GM18951 (cell line): ENCODE measurements at regions not wholly inside any gene's neighbourhood (a gene's known extent, or its start where the extent isn't known, plus 50 kb on each side); places are given as distances from the start of the nearest gene placed in this dataset.

Experiments used
- POLR2A ChIP-seq: IDR thresholded peaks from 4 replicates; pipeline ENCODE4 v1.6.1; 2011; ENCODE audit warnings: mild to moderate bottlenecking; ENCODE audit not compliant: insufficient read length, insufficient read depth; ENCODE audit errors: extremely low read depth
- in situ Hi-C: fragments of 300-500 bp; cut with MboI; formaldehyde crosslinking; loops from one replicate; pipeline ENCODE4 v1.12.0; 2022; ENCODE audit warnings: low sequenced_read_pairs, mixed read lengths, inconsistent platforms; ENCODE audit not compliant: unreplicated experiment

- no peak for TF ChIP-seq POLR2A
- in situ Hi-C loops: no loop called here
Observed at GRCh38 chr3:152713989-152714388, 120.9 kb upstream of the P2RY1 start.

GRCh38 chr3:152714507-152714906, 120.4 kb upstream of the P2RY1 start:
- no peak for TF ChIP-seq POLR2A
- in situ Hi-C loops: no loop called here

DNA sequence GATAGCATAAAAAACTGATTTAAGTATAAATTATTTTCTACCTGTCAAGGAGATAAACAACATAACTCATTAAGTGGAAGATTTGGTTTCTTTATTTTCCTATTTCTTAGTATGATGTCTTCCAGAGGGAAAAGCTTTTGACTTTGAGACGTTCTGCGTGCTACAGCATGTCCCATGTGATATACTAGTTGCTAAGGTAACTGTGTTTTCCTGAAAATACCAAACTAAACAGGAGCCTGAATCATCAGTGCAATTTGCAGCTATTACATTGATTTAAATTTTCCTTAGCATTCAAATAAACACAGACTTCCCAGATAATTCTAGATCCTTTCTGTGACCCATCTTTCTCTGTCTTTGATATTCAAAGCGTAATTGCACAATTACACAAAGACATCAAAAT, 117.7 kb upstream of the P2RY1 start:
- no peak for TF ChIP-seq POLR2A
- in situ Hi-C loops: no loop called here

DNA sequence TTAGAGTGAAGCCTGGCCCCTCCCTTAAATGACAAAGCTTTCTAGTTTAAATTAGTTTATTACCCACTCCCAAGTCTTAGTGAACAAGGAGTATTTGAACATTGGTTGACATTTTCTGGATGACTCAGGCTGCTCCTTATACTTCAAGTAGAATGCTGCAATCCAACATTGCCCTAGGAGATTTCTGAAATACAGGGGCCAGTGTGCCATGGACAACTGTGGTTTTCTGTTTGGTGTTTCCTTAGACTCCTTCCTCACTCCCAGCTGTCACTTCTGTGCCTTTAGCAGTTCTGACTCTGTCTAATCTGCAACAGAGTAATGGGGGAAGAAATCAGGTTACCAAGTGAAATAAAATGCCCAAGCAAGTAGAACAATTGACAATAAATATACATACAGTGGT, 116.1 kb upstream of the P2RY1 start:
- in situ Hi-C loops: no loop called here
- TF ChIP-seq POLR2A: no peak

- no peak for TF ChIP-seq POLR2A
- in situ Hi-C loops: no loop called here
Observed at GRCh38 chr3:152719264-152719663, 115.7 kb upstream of the P2RY1 start.

GRCh38 chr3:152720951-152721718, 113.8 kb upstream of the P2RY1 start:
- no peak for TF ChIP-seq POLR2A
- in situ Hi-C loops: no loop called here

DNA sequence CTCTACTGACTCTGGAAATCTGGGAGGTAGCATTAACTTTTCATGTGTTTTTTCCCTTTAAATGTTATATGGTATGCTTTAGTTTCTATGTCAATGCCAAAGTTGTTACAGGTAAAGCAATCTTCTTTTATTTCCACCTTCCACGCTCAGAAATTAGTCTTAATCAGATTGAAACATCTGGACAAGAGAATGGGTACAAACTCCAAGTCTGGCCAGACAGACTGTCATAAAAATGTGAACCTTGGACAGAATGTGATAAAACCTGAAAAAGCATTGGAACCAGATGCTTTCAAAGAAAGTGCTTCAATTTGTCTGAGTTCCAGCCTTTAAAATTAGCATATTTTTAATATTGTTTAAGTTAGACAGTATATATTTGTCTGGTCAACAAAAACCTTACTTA, 110.7 kb upstream of the P2RY1 start:
- in situ Hi-C loops: no loop called here
- no peak for TF ChIP-seq POLR2A

- in situ Hi-C loops: no loop called here
- no peak for TF ChIP-seq POLR2A
Observed at GRCh38 chr3:152728231-152728980, 106.5 kb upstream of the P2RY1 start.

- in situ Hi-C loops: no loop called here
- no peak for TF ChIP-seq POLR2A
Observed at GRCh38 chr3:152729906-152730305, 105.0 kb upstream of the P2RY1 start.

- in situ Hi-C loops: no loop called here
- no peak for TF ChIP-seq POLR2A
Observed at GRCh38 chr3:152731511-152731910, 103.4 kb upstream of the P2RY1 start.

GRCh38 chr3:152733584-152734119, 101.3 kb upstream of the P2RY1 start:
- TF ChIP-seq POLR2A: no peak
- in situ Hi-C loops: no loop called here

- TF ChIP-seq POLR2A: no peak
- in situ Hi-C loops: no loop called here
Observed at GRCh38 chr3:152737021-152737908, 97.7 kb upstream of the P2RY1 start.

DNA sequence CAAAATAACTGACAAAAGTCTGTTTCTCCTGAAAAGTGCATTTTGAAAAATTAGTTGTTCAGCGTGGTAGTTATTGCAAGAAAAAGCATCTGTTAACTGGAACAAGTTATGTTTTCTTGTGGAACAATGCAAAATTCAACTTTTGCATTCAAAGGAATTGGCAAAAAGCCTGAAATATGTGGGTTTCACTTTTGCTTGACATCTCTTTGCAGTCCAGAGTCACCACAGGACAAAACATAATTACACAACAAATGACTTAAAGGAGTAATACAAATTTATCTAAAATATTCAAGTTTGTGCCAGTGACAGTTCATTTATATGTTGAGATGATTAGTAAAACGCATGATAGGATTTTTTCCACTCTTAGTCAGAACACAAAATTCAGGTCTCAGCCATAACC, 96.3 kb upstream of the P2RY1 start:
- in situ Hi-C loops: no loop called here
- no peak for TF ChIP-seq POLR2A
